ENCODE measurements at regions not wholly inside any gene's neighbourhood (a gene's known extent, or its start where the extent isn't known, plus 50 kb on each side); places are given as distances from the start of the nearest gene placed in this dataset.

- no peak for DNase-seq
These were observed 216.0 kb downstream of the RAD51AP2 start for GRCh38 chr2:17302281-17302680.

- no peak for DNase-seq
These were observed 216.8 kb downstream of the RAD51AP2 start for GRCh38 chr2:17301437-17301836.

GRCh38 chr2:17299891-17300540, 218.2 kb downstream of the RAD51AP2 start:
- no peak for DNase-seq

GRCh38 chr2:17298453-17298852, 219.8 kb downstream of the RAD51AP2 start:
- DNase-seq: no peak

DNA sequence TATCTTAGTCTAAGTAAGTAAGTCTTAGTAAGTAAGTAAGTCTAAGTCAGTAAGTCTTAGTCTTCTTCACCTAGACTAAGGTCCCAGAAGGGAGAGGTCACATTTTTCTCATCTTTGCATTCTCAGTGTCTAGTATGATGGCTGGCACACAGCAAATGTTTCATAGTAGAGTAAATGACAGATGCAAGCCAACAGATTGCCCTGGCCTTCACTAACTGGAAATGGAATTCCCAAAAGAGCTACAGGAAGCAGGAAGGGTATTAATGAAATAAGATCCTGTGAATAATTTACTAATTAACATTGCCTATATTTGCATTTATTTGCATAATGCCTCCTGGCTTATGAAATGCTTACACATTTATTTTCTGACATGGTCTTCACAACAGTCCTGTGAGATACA, 221.6 kb downstream of the RAD51AP2 start:
- no peak for DNase-seq

GRCh38 chr2:17289669-17290068, 228.6 kb downstream of the RAD51AP2 start:
- DNase-seq: no peak

DNA sequence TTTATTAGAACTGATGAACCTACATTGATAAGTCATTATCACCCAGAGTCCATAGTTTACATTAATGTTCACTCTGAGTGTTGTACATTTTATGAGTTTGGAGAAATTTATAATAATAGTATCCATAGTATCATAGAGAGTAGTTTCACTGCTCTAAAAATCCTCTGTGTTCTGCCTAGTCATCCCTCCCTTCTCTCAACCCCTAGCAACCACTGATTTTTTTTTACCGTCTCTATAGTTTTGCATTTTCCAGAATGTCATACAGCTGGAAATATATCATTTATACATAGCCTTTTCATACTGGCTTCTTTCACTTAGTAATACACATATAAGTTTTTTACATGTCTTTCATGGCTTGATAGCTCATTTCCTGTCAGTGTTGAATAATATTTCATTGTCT, 231.1 kb downstream of the RAD51AP2 start:
- DNase-seq: no peak

GRCh38 chr2:17282826-17283225, 235.4 kb downstream of the RAD51AP2 start:
- no peak for DNase-seq

DNA sequence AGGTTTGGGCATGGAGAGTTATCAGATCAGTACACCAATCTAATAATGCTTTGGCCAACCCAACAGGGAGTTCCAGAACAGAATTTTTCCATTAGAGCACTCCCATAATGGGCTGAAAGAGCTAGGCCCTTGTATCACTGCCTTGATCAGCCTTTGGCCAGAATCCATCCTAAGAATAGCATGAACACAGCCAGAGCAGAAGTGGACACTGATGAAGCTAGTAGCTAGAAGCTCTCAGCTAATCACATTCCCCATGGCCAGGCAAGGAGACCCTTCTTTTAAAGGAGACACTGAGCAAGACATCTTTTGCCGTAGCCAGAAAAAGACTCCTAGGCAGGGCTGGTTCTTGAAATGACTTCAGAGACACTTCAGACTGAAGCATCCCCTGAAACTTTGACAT, 236.0 kb downstream of the RAD51AP2 start:
- DNase-seq: no peak

DNA sequence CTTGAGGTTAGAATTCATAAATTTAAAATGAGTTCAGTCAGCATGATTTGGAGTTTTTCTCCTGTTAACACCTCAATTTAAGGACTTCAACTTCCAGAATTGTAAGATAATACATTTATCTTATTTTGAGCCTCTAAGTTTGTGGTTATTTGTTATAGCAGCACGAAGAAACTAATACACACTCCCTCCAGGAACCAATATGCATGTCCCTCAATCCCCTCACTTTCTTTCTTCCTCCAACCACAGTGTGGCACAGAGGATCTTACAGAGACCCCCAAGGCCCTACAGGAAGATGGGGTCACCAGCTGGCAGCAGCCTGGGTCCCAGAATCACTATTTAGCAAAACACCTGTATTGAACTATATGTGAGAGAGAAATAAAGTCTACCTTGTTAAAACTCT, 242.0 kb downstream of the RAD51AP2 start:
- no peak for DNase-seq

- DNase-seq: no peak
These were observed 245.4 kb downstream of the RAD51AP2 start for GRCh38 chr2:17272652-17273525.

DNA sequence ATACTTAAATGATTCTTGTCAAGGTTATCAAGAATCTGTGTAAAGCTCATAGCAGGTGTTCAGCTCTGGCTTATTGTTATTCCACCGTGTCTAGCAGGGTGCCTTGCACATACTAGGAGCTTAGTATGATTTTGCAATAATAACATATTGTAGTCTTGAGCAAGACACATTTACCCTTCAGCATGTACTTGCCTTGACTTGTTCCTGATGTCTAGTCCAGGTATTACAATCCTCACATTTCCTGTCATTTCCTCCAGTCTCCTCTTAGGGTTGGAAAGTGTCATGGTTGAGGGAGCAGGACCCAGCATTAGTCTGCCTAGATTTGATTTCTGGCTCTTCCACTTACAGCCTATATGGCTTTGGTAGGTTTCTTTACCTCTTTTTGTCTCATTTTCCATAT, 246.1 kb downstream of the RAD51AP2 start:
- DNase-seq: no peak

DNA sequence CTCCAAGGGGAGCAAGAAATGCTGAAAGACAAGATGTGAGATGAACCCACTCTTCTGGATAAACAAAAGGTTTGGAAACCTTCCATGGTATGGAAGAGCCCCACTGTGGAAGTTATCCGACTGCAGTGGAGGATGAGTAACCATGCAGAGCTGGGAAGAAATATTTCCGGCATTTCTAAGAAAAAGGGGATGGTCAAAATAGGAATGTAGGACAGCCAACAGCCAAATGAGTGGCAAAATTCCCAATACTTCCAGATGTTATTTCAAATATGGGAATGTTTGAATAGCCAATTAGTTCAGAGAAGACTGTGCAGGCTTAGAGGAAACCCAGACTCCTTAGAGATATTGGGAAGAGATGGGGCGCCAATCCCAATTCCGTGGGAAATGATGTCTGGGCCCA, 246.8 kb downstream of the RAD51AP2 start:
- no peak for DNase-seq

DNA sequence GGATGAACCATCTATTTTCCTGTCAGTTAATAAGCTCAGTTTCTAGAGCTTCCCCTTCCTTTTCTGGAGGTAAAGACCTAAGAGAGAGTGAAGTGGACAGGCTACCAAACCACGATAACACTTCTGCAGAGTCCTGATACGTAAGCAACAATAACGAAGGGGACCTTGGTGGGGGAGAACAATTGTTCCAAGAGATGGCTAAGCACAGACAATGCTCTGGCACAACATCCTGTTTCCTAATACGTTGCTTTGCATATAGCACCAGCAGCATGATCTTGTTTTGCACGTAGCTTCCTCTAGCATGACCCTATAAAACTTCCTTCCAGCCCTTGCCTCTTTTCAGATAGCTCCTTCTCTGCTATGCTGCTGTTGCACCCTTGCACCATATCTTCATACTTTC, 247.3 kb downstream of the RAD51AP2 start:
- no peak for DNase-seq

DNA sequence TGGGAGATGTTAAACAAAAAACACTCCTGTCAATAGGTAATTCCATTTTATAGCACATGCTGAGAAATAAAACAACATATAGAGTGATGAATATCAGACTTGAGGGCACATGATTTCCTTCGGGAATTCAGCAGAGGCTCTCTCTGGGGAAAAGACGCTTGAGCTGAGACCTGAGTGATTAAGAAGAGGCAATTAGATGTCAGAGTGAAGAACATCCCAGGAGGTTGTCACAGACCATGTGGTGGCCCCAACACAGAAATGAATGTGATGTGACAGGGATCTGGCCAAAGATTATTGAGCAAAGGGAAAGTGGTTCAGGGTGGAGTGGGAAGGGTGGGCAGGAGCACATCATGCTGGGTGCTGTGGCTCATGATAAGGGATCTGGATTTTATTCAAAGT, 254.7 kb downstream of the RAD51AP2 start:
- no peak for DNase-seq

- no peak for DNase-seq
These were observed 255.2 kb downstream of the RAD51AP2 start for GRCh38 chr2:17262854-17263569.

GRCh38 chr2:17259613-17260012, 258.6 kb downstream of the RAD51AP2 start:
- no peak for DNase-seq

DNA sequence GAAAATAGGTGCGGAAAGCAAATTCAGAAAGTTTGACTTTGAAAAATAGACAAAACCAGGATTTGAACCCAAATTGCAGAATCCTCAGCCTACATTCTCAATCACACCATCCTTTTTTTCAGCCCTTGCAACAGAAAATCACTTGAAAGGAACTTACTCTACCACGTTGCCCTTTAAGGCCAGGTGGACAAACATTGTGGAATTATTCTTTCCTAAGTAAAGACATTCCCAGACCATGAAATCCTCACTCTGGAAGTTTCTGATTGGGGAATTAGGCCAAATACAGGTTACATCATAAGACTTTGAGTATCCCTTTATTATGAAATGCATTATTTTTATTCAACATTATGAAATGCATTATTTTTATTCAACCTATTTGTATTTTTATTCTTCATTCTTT, 259.4 kb downstream of the RAD51AP2 start:
- no peak for DNase-seq

- DNase-seq: no peak
These were observed 260.9 kb downstream of the RAD51AP2 start for GRCh38 chr2:17257189-17257909.

DNA sequence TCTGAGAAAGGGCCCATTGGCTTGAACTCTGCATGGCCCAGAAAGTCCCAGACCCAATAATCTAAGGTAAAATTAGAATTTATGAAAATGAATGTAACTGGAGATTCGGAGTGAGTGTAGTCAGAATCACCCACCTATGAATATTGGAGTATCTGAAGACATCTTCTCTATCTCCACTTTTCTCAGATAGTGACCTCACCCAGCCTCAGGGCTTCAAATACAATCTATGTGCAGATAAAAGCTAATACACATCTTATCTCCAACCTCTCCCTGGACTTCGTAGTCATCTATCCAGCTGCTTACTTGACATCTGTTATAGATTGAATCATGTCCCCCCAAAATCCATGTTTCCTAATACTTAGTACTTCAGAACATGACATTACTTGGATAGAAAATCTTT, 263.2 kb downstream of the RAD51AP2 start:
- no peak for DNase-seq

DNA sequence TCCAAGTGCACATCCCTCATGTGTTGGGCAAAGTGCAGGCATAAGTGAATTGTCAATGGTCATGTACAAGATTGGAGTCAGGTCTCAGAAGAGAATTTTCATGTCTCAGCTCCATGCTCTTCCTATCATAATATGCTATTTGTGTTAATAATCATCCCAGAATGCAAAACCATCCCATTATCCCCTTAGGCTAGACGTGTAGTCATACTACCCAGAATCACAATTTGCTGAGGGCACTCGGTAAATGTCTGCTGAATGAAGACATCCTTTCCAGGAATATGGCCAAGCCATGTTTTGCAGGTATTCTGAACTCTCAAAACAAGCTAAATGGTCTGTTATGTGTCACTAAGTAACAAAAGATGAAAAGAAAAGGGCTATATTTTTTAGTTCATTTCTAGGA, 263.8 kb downstream of the RAD51AP2 start:
- no peak for DNase-seq

DNA sequence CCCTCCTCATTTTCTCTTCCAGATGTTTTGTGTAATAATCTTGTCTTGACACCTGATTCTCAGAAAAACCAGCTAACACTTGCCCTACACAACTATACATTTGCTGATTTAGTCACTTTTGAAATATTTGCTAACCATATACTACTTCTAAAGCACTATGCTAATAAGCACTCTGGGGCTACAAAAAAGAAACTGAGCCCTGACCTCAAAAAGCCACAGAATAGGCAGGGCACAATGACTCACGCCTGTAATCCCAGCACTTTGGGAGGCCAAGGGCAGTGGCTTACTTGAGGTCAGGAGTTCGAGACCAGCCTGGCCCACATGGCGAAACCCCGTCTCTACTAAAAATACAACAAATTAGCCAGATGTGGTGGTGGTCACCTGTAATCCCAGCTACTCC, 266.0 kb downstream of the RAD51AP2 start:
- DNase-seq: no peak

GRCh38 chr2:17251171-17251570, 267.1 kb downstream of the RAD51AP2 start:
- DNase-seq: no peak
